PFSK-1 (cell line): ENCODE measurements at regions not wholly inside any gene's neighbourhood (a gene's known extent, or its start where the extent isn't known, plus 50 kb on each side); places are given as distances from the start of the nearest gene placed in this dataset.

Experiments
- FOXP2 ChIP-seq: optimal IDR thresholded peaks from 2 replicates; pipeline ENCODE3; 2011; ENCODE audit warnings: borderline replicate concordance, control low read depth, inconsistent platforms; ENCODE audit not compliant: insufficient read depth; ENCODE audit errors: extremely low read length, extremely low read depth
- POLR2AphosphoS5 ChIP-seq: IDR thresholded peaks from 2 replicates; pipeline ENCODE4 v1.6.1; 2012; ENCODE audit warnings: low read depth, mild to moderate bottlenecking, control low read depth, low read length, moderate library complexity
- REST ChIP-seq, 2 experiments: IDR thresholded peaks; 2 replicates each; pipeline versions ENCODE4 v1.6.1 to v1.8.0; 2011 to 2012; ENCODE audit warnings: low read depth in 2 of 2, low read length in 2 of 2, control low read depth in 1 of 2, inconsistent platforms in 1 of 2, mild to moderate bottlenecking in 1 of 2, moderate library complexity in 1 of 2; ENCODE audit not compliant: insufficient read depth in 1 of 2
- SIN3A ChIP-seq: IDR thresholded peaks from 2 replicates; pipeline ENCODE4 v1.6.1; 2012; ENCODE audit warnings: mild to moderate bottlenecking, low read length, moderate library complexity, borderline replicate concordance; ENCODE audit not compliant: insufficient read depth
- TAF1 ChIP-seq: IDR thresholded peaks from 2 replicates; pipeline ENCODE4 v1.6.1; 2012; ENCODE audit warnings: low read length, control low read depth, borderline replicate concordance; ENCODE audit not compliant: insufficient read depth

GRCh38 chrX:131801911-131802310, 221.2 kb upstream of the STK26 start:
- TF ChIP-seq FOXP2 (no peak), POLR2AphosphoS5 (no peak), REST (IDR thresholded peaks at IDR 0.05; ENCODE audit: insufficient read depth in 1 of 2, low read depth in 2 of 2, low read length in 2 of 2) (no peak), TAF1 (no peak), SIN3A (no peak)

GRCh38 chrX:131802836-131803626, 220.1 kb upstream of the STK26 start:
- TF ChIP-seq TAF1, result no peak
- no peak for TF ChIP-seq REST (IDR thresholded peaks at IDR 0.05; ENCODE audit: insufficient read depth in 1 of 2, low read depth in 2 of 2, low read length in 2 of 2)
- no peak for TF ChIP-seq FOXP2
- TF ChIP-seq SIN3A, result no peak
- TF ChIP-seq POLR2AphosphoS5, result no peak

DNA sequence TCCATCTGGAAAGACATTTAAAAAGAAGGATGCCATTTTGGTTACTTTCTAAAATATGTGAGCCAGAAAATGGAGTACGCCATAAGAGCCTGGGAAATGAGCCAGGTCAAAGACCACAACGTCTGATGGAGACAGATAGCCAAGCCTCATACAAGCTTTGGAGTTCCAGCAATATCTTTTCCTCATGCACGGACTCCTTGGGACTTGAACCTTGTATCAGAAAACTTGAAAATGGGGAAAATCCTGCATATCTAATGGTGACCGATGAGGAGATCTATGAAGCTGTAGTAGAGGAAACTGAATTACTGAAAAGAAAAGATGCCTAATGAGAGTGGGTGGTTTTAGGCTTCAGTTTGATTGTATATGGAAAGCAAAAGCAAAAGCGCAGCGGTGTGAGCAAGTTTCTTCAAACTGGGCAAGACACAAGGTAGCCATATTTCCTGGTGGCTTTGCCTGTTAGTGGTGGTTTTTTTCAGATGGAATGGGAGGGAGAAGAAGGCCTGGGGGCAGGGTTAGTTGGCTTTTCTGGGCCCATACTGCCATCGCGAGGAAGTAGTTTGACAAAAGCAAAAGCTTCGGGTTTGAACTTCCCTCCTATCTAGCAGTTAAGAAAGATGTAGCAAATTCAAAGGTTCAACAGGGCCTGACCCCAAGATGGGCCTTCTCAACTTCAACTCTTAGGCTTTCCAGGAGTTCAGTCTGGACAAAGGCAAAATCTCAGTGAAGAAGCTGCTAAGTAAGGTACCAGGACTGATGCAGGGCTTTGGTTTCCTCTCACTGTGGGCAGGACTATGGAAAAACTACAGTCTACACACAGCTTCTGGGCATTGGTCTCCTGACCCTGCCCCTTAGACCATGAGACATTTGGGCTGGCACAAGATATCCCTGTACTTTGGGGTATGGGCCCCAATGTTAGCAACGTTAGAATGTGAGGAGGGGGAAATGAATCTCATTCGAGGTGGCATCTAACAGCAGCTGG, 210.0 kb upstream of the STK26 start:
- TF ChIP-seq REST (IDR thresholded peaks at IDR 0.05; ENCODE audit: insufficient read depth in 1 of 2, low read depth in 2 of 2, low read length in 2 of 2) (no peak), FOXP2 (no peak), TAF1 (no peak), POLR2AphosphoS5 (no peak), SIN3A (no peak)

GRCh38 chrX:131816551-131817136, 206.5 kb upstream of the STK26 start:
- no peak for TF ChIP-seq POLR2AphosphoS5
- no peak for TF ChIP-seq TAF1
- TF ChIP-seq SIN3A, result no peak

- TF ChIP-seq TAF1 (no peak), SIN3A (no peak), FOXP2 (no peak), POLR2AphosphoS5 (no peak), REST (IDR thresholded peaks at IDR 0.05; ENCODE audit: insufficient read depth in 1 of 2, low read depth in 2 of 2, low read length in 2 of 2) (no peak)
Observed at GRCh38 chrX:131818297-131818936, 204.7 kb upstream of the STK26 start.
